GM18870 (cell line): ENCODE measurements at regions not wholly inside any gene's neighbourhood (a gene's known extent, or its start where the extent isn't known, plus 50 kb on each side); places are given as distances from the start of the nearest gene placed in this dataset.

Source experiments
- ATAC-seq: cut with Tn5 transposase; IDR thresholded peaks from one replicate; pipeline ENCODE4 v1.9.1; 2021; ENCODE audit warnings: moderate library complexity; ENCODE audit not compliant: unreplicated experiment

GRCh38 chr2:9137379-9138150, 69.0 kb upstream of the ASAP2 start:
- ATAC-seq, result no peak

- ATAC-seq, result no peak
Observed at GRCh38 chr2:9135822-9136558, 70.6 kb upstream of the ASAP2 start.

- ATAC-seq, result no peak
Observed at GRCh38 chr2:9127316-9127715, 79.3 kb upstream of the ASAP2 start.

- no peak for ATAC-seq
Observed at GRCh38 chr2:9126540-9126939, 80.1 kb upstream of the ASAP2 start.

- no peak for ATAC-seq
Observed at GRCh38 chr2:9124231-9124741, 82.3 kb upstream of the ASAP2 start.

- ATAC-seq, result no peak
Observed at GRCh38 chr2:9123069-9123468, 83.5 kb upstream of the ASAP2 start.

- no peak for ATAC-seq
Observed at GRCh38 chr2:9122367-9122766, 84.2 kb upstream of the ASAP2 start.

GRCh38 chr2:9118383-9118960, 88.1 kb upstream of the ASAP2 start:
- ATAC-seq, result no peak

- no peak for ATAC-seq
Observed at GRCh38 chr2:9115229-9115628, 91.4 kb upstream of the ASAP2 start.

- ATAC-seq, result no peak
Observed at GRCh38 chr2:9114458-9114857, 92.2 kb upstream of the ASAP2 start.

- ATAC-seq, result no peak
Observed at GRCh38 chr2:9113916-9114315, 92.7 kb upstream of the ASAP2 start.

- ATAC-seq, result no peak
Observed at GRCh38 chr2:9113262-9113661, 93.3 kb upstream of the ASAP2 start.

GRCh38 chr2:9112079-9112721, 94.4 kb upstream of the ASAP2 start:
- ATAC-seq, result no peak

- no peak for ATAC-seq
Observed at GRCh38 chr2:9110893-9111569, 95.6 kb upstream of the ASAP2 start.

GRCh38 chr2:9110346-9110884, 96.2 kb upstream of the ASAP2 start:
- no peak for ATAC-seq

GRCh38 chr2:9109871-9110270, 96.7 kb upstream of the ASAP2 start:
- no peak for ATAC-seq

GRCh38 chr2:9108210-9108967, 98.2 kb upstream of the ASAP2 start:
- ATAC-seq, result no peak

GRCh38 chr2:9107168-9108025, 99.2 kb upstream of the ASAP2 start:
- ATAC-seq, result no peak
